ENCODE measurements at regions not wholly inside any gene's neighbourhood (a gene's known extent, or its start where the extent isn't known, plus 50 kb on each side); places are given as distances from the start of the nearest gene placed in this dataset.

DNA sequence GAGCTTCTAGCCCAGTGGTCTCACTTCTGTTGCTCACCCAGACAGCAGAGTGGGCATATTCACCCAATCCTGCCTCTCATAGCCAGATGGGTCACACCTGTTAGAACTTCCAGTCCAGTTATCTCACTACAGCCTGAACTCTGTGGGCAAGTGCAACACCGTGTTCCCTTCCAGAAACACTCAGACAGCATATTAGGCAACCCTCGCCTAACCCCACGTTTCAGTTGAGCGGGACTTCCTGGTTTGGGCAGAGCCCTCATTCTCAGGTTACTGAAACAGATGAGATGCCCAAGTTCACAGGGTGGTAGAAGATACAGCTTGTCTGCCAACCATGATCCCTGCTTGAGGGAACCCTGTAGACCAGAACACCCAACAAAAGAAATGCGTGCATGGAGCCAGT, 538.2 kb downstream of the CYLC2 start:
- Histone ChIP-seq H3K36me3 (ENCODE audit: control insufficient read depth in 2 of 2, extremely low read depth in 1 of 2, insufficient read depth in 2 of 2, low read length in 2 of 2) (no peaks in the 10 kb centered on the region), H3K79me2 (ENCODE audit: control insufficient read depth, insufficient read depth, low read length) (no peaks in the 10 kb centered on the region), H3K27ac (ENCODE audit: control insufficient read depth, insufficient read depth, low read length) (no peak overlapping the region), H2AFZ (ENCODE audit: control insufficient read depth, low read length) (no peak overlapping the region), H3K9me1 (ENCODE audit: control insufficient read depth, extremely low read depth, insufficient read depth, low read length) (no peaks in the 10 kb centered on the region), H4K20me1 (ENCODE audit: control insufficient read depth, extremely low read depth, insufficient read depth, low read length) (no peaks in the 10 kb centered on the region), H3K4me1 (ENCODE audit: control insufficient read depth, extremely low read depth, insufficient read depth, low read length) (no peaks in the 10 kb centered on the region), H3K4me3 (ENCODE audit: control insufficient read depth in 2 of 3, extremely low read depth in 1 of 3, insufficient read depth in 2 of 3, low read depth in 1 of 3, low read length in 3 of 3) (no peak overlapping the region), H3K27me3 (ENCODE audit: control insufficient read depth, extremely low read depth, insufficient read depth, low read length) (no peaks in the 10 kb centered on the region), H3K4me2 (ENCODE audit: control insufficient read depth, extremely low read depth, insufficient read depth, low read depth, low read length) (no peak overlapping the region), H3K9me3 (ENCODE audit: control insufficient read depth, low read depth, low read length) (peaks cover 5% of the 10 kb centered on the region), H3K9ac (ENCODE audit: control insufficient read depth, extremely low read depth, insufficient read depth, low read length) (no peak overlapping the region)
- dilution Hi-C loops (cut with MboI; ENCODE audit: extremely low pct_ligation_motif_present, low sequenced_read_pairs), result no loop called here
- TF ChIP-seq EZH2 (IDR thresholded peaks at IDR 0.05; ENCODE audit: low read length), result no peak
- TF ChIP-seq, protein P1, sequence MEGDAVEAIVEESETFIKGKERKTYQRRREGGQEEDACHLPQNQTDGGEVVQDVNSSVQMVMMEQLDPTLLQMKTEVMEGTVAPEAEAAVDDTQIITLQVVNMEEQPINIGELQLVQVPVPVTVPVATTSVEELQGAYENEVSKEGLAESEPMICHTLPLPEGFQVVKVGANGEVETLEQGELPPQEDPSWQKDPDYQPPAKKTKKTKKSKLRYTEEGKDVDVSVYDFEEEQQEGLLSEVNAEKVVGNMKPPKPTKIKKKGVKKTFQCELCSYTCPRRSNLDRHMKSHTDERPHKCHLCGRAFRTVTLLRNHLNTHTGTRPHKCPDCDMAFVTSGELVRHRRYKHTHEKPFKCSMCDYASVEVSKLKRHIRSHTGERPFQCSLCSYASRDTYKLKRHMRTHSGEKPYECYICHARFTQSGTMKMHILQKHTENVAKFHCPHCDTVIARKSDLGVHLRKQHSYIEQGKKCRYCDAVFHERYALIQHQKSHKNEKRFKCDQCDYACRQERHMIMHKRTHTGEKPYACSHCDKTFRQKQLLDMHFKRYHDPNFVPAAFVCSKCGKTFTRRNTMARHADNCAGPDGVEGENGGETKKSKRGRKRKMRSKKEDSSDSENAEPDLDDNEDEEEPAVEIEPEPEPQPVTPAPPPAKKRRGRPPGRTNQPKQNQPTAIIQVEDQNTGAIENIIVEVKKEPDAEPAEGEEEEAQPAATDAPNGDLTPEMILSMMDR (optimal IDR thresholded peaks at IDR 0.05 in 1 of 3, IDR thresholded peaks at IDR 0.05 in 1 of 3, conservative IDR thresholded peaks at IDR 0.05 in 1 of 3; ENCODE audit: extremely low read depth in 1 of 3, insufficient read depth in 2 of 3, low read length in 3 of 3), result no peak
- DNase-seq (ENCODE audit: low read depth, low spot score), result no peak
- no peak for FAIRE-seq

DNA sequence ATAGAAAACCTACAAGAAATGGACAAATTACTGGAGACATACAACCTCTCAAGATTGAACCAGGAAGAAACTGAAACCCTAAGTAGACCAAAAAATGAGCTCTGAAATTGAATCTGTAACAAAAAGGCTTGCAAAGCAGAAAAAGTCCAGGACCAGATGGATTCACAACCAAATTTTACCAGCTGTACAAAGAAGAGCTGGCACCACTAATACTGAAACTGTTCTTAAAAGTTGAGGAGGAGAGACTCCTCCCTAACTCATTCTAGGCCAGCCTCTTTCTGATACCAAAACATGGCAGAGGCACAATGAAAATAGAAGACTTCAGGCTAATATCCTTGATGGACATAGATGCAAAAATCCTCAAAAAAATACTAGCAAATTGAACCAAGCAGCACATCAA, 542.3 kb downstream of the CYLC2 start:
- dilution Hi-C loops (cut with MboI; ENCODE audit: extremely low pct_ligation_motif_present, low sequenced_read_pairs), result no loop called here
- Histone ChIP-seq H3K9ac (ENCODE audit: control insufficient read depth, extremely low read depth, insufficient read depth, low read length) (no peak overlapping the region), H4K20me1 (ENCODE audit: control insufficient read depth, extremely low read depth, insufficient read depth, low read length) (no peaks in the 10 kb centered on the region), H3K27me3 (ENCODE audit: control insufficient read depth, extremely low read depth, insufficient read depth, low read length) (no peaks in the 10 kb centered on the region), H3K9me1 (ENCODE audit: control insufficient read depth, extremely low read depth, insufficient read depth, low read length) (no peaks in the 10 kb centered on the region), H3K9me3 (ENCODE audit: control insufficient read depth, low read depth, low read length) (peaks cover 5% of the 10 kb centered on the region), H3K4me1 (ENCODE audit: control insufficient read depth, extremely low read depth, insufficient read depth, low read length) (no peaks in the 10 kb centered on the region), H3K4me3 (ENCODE audit: control insufficient read depth in 2 of 3, extremely low read depth in 1 of 3, insufficient read depth in 2 of 3, low read depth in 1 of 3, low read length in 3 of 3) (no peak overlapping the region), H3K27ac (ENCODE audit: control insufficient read depth, insufficient read depth, low read length) (no peak overlapping the region), H2AFZ (ENCODE audit: control insufficient read depth, low read length) (no peak overlapping the region), H3K4me2 (ENCODE audit: control insufficient read depth, extremely low read depth, insufficient read depth, low read depth, low read length) (no peak overlapping the region), H3K36me3 (ENCODE audit: control insufficient read depth in 2 of 2, extremely low read depth in 1 of 2, insufficient read depth in 2 of 2, low read length in 2 of 2) (no peaks in the 10 kb centered on the region), H3K79me2 (ENCODE audit: control insufficient read depth, insufficient read depth, low read length) (no peaks in the 10 kb centered on the region)
- DNase-seq (ENCODE audit: low read depth, low spot score), result no peak
- no peak for FAIRE-seq
- no peak for TF ChIP-seq EZH2 (IDR thresholded peaks at IDR 0.05; ENCODE audit: low read length)
- TF ChIP-seq, protein P1 (optimal IDR thresholded peaks at IDR 0.05 in 1 of 3, IDR thresholded peaks at IDR 0.05 in 1 of 3, conservative IDR thresholded peaks at IDR 0.05 in 1 of 3; ENCODE audit: extremely low read depth in 1 of 3, insufficient read depth in 2 of 3, low read length in 3 of 3), result no peak

Measured in keratinocyte (primary cell).